IMR-90 (cell line): ENCODE measurements at regions not wholly inside any gene's neighbourhood (a gene's known extent, or its start where the extent isn't known, plus 50 kb on each side); places are given as distances from the start of the nearest gene placed in this dataset.

ENCODE experiments used
- ATAC-seq: fragments of 200-7000 bp; cut with Tn5 transposase; 2 replicates; pipeline ENCODE4 v1.9.1; 2020; ENCODE audit warnings: low read depth, mild to moderate bottlenecking, moderate library complexity
- BruUV-seq: library from RNA; stranded (reverse); fragments of 400-500 nt; replicated peaks from 2 replicates; lab custom pipeline; 2021; lab: Mats Ljungman, UMichigan
- CTCF ChIA-PET: fragments of 300-600 bp; formaldehyde crosslinking; extraction: SDS; loops from one replicate; lab custom pipeline; 2021; ENCODE audit warnings: antibody characterized with exemption; lab: Yijun Ruan, JAX
- POLR2A ChIA-PET: fragments of 300-600 bp; sonication (Branson Sonifier 250); formaldehyde crosslinking; loops from one replicate; lab custom pipeline; 2022; ENCODE audit warnings: antibody characterized with exemption; ENCODE audit not compliant: unreplicated experiment; lab: Charles Lee
- DNase-seq: peaks from one replicate; pipeline ENCODE4 v3.0.0; 2013
- H2AFZ ChIP-seq: replicated peaks from 2 replicates; pipeline ENCODE3; 2013; ENCODE audit warnings: low read length, mild to moderate bottlenecking; ENCODE audit not compliant: poor library complexity
- H2AK5ac ChIP-seq: 2 replicates; pipeline ENCODE4 v1.6.1; 2013; ENCODE audit warnings: low read depth, low read length, inconsistent platforms
- H2AK9ac ChIP-seq: replicated peaks from 2 replicates; pipeline ENCODE3; 2013; ENCODE audit warnings: mild to moderate bottlenecking, low read depth, low read length, moderate library complexity; ENCODE audit not compliant: poor library complexity
- H2BK120ac ChIP-seq: 2 replicates; pipeline ENCODE4 v1.6.1; 2013; ENCODE audit warnings: low read depth, low read length, inconsistent platforms
- H2BK15ac ChIP-seq: 3 replicates; pipeline ENCODE4 v1.6.1; 2013; ENCODE audit warnings: low read depth, low read length, inconsistent platforms
- H2BK20ac ChIP-seq: 2 replicates; pipeline ENCODE4 v1.6.1; 2013; ENCODE audit warnings: low read depth, mild to moderate bottlenecking, inconsistent platforms, low read length, moderate library complexity
- H2BK5ac ChIP-seq: 2 replicates; pipeline ENCODE4 v1.6.1; 2013; ENCODE audit warnings: mild to moderate bottlenecking, low read depth, low read length, inconsistent platforms; ENCODE audit not compliant: poor library complexity, severe bottlenecking
- H3K14ac ChIP-seq: replicated peaks from 2 replicates; pipeline ENCODE4 v1.6.1; 2013; ENCODE audit warnings: low read depth, low read length, inconsistent platforms
- H3K18ac ChIP-seq: 2 replicates; pipeline ENCODE4 v1.6.1; 2013; ENCODE audit warnings: low read depth, low read length, control low read depth
- H3K23ac ChIP-seq: 2 replicates; pipeline ENCODE4 v1.6.1; 2013; ENCODE audit warnings: low read depth, low read length, inconsistent platforms
- H3K27ac ChIP-seq: 2 replicates; pipeline ENCODE4 v1.5.1; 2013; ENCODE audit warnings: mild to moderate bottlenecking, control low read depth, low read length; ENCODE audit not compliant: insufficient read depth
- H3K27me3 ChIP-seq: 2 replicates; pipeline ENCODE4 v1.6.1; 2013; ENCODE audit warnings: low read length; ENCODE audit not compliant: control insufficient read depth, insufficient read depth
- H3K36me3 ChIP-seq: 2 replicates; pipeline ENCODE4 v1.6.1; 2013; ENCODE audit warnings: low read length, mixed read lengths; ENCODE audit not compliant: control insufficient read depth, insufficient read depth
- H3K4ac ChIP-seq: 2 replicates; pipeline ENCODE4 v1.6.1; 2013; ENCODE audit warnings: low read depth, low read length, inconsistent platforms
- H3K4me1 ChIP-seq: 2 replicates; pipeline ENCODE4 v1.6.1; 2013; ENCODE audit warnings: low read length, mixed read lengths; ENCODE audit not compliant: control insufficient read depth, insufficient read depth
- H3K4me2 ChIP-seq: 2 replicates; pipeline ENCODE4 v1.6.1; 2013; ENCODE audit warnings: low read depth, mild to moderate bottlenecking, control low read depth, low read length, moderate library complexity
- H3K4me3 ChIP-seq: 2 replicates; pipeline ENCODE4 v1.5.1; 2013; ENCODE audit warnings: low read depth, mild to moderate bottlenecking, control low read depth, low read length, moderate library complexity; ENCODE audit not compliant: insufficient read depth
- H3K56ac ChIP-seq: 2 replicates; pipeline ENCODE4 v1.6.1; 2013; ENCODE audit warnings: low read length, inconsistent platforms; ENCODE audit not compliant: insufficient read depth; ENCODE audit errors: extremely low read depth
- H3K79me1 ChIP-seq, 2 experiments: 2 replicates each; pipeline ENCODE4 v1.6.1; 2013; ENCODE audit warnings: low read length in 2 of 2, inconsistent platforms in 1 of 2, low read depth in 1 of 2
- H3K9ac ChIP-seq: 2 replicates; pipeline ENCODE4 v1.6.1; 2013; ENCODE audit warnings: low read depth, low read length, control low read depth
- H3K9me1 ChIP-seq: 2 replicates; pipeline ENCODE4 v1.6.1; 2013; ENCODE audit warnings: low read length, inconsistent platforms; ENCODE audit not compliant: insufficient read depth
- H3K9me3 ChIP-seq: 2 replicates; pipeline ENCODE4 v1.6.1; 2013; ENCODE audit warnings: low read length; ENCODE audit not compliant: control insufficient read depth, insufficient read depth
- H4K20me1 ChIP-seq: 2 replicates; pipeline ENCODE4 v1.6.1; 2013; ENCODE audit warnings: low read length, inconsistent platforms; ENCODE audit not compliant: insufficient read depth
- H4K5ac ChIP-seq: 2 replicates; pipeline ENCODE4 v1.6.1; 2013; ENCODE audit warnings: mild to moderate bottlenecking, low read depth, low read length, control low read depth
- H4K8ac ChIP-seq, 2 experiments: 2 replicates each; pipeline ENCODE4 v1.6.1; 2013; ENCODE audit warnings: low read depth in 2 of 2, low read length in 2 of 2, control low read depth in 1 of 2, inconsistent platforms in 1 of 2
- H4K91ac ChIP-seq: 2 replicates; pipeline ENCODE4 v1.6.1; 2013; ENCODE audit warnings: low read depth, low read length, inconsistent platforms; ENCODE audit not compliant: insufficient read depth
- BHLHE40 ChIP-seq: fragments of 150-350 bp; IDR thresholded peaks from 2 replicates; pipeline ENCODE4 v1.6.1; 2016; ENCODE audit warnings: mild to moderate bottlenecking, low read depth, low read length
- CEBPB ChIP-seq: IDR thresholded peaks from 2 replicates; pipeline ENCODE4 v1.6.1; 2012; ENCODE audit warnings: low read depth, low read length, improper control_type of control experiment
- CHD1 ChIP-seq: IDR thresholded peaks from 2 replicates; pipeline ENCODE4 v1.6.1; 2012; ENCODE audit warnings: low read depth, low read length, improper control_type of control experiment
- FOS ChIP-seq: fragments of 150-350 bp; IDR thresholded peaks from 2 replicates; pipeline ENCODE4 v1.6.1; 2016; ENCODE audit warnings: low read depth, low read length
- MAFK ChIP-seq: IDR thresholded peaks from 2 replicates; pipeline ENCODE4 v1.6.1; 2012; ENCODE audit warnings: low read depth, low read length, improper control_type of control experiment
- MAZ ChIP-seq: IDR thresholded peaks from 2 replicates; pipeline ENCODE4 v1.6.1; 2012; ENCODE audit warnings: low read depth, mild to moderate bottlenecking, low read length, improper control_type of control experiment, moderate library complexity, borderline replicate concordance
- MXI1 ChIP-seq: IDR thresholded peaks from 2 replicates; pipeline ENCODE4 v1.6.1; 2012; ENCODE audit warnings: low read depth, mild to moderate bottlenecking, low read length, moderate library complexity, borderline replicate concordance
- NFE2L2 ChIP-seq: fragments of 150-350 bp; IDR thresholded peaks from 2 replicates; pipeline ENCODE4 v1.6.1; 2016; ENCODE audit warnings: low read depth, mild to moderate bottlenecking, low read length
- POLR2A ChIP-seq: IDR thresholded peaks from 2 replicates; pipeline ENCODE4 v1.6.1; 2012; ENCODE audit warnings: mild to moderate bottlenecking, low read depth, low read length
- RAD21 ChIP-seq: IDR thresholded peaks from 2 replicates; pipeline ENCODE4 v1.6.1; 2012; ENCODE audit warnings: low read length, improper control_type of control experiment
- RCOR1 ChIP-seq: IDR thresholded peaks from 2 replicates; pipeline ENCODE4 v1.6.1; 2012; ENCODE audit warnings: mild to moderate bottlenecking, low read length, improper control_type of control experiment; ENCODE audit not compliant: insufficient replicate concordance
- RFX5 ChIP-seq: IDR thresholded peaks from 2 replicates; pipeline ENCODE4 v1.8.0; 2012; ENCODE audit warnings: low read depth, mild to moderate bottlenecking, low read length, moderate library complexity
- SMC3 ChIP-seq: fragments of 150-350 bp; IDR thresholded peaks from 2 replicates; pipeline ENCODE4 v1.6.1; 2016; ENCODE audit warnings: low read depth, mild to moderate bottlenecking, antibody characterized with exemption, low read length, moderate library complexity
- WGBS, 2 experiments: methylation state at CpG; one replicate each; pipeline versions ENCODE4 v1.1.5 to v1.1.7; 2013; ENCODE audit warnings: missing lambda C conversion rate in 2 of 2; ENCODE audit not compliant: insufficient read length in 1 of 2; ENCODE audit errors: extremely low coverage in 2 of 2; 5-methylcytosine and 5-hydroxymethylcytosine counted together
- dilution Hi-C: fragments of 300-500 bp; cut with HindIII; formaldehyde crosslinking; loops from one replicate; pipeline ENCODE4 v1.14.3; 2018; ENCODE audit warnings: low sequenced_read_pairs; ENCODE audit not compliant: unreplicated experiment
- in situ Hi-C: fragments of 300-500 bp; cut with MboI; formaldehyde crosslinking; loops from 3 replicates; pipeline ENCODE4 v1.14.3; 2019; ENCODE audit warnings: low sequenced_read_pairs, inconsistent platforms, mixed read lengths
- intact Hi-C: fragments of 100-400 bp; cut with micrococcal nuclease; formaldehyde crosslinking; loops from 2 replicates; pipeline ENCODE4 v1.10.0; 2022
- TF ChIP-seq, protein P1 (sequence below): fragments of 150-350 bp; IDR thresholded peaks from 2 replicates; pipeline ENCODE4 v1.6.1; 2016; ENCODE audit warnings: low read depth, mild to moderate bottlenecking, low read length, moderate library complexity, borderline replicate concordance
- TF ChIP-seq, protein P2 (sequence below): conservative IDR thresholded peaks from 2 replicates; pipeline ENCODE4 v1.5.1; 2012; ENCODE audit warnings: mild to moderate bottlenecking, low read depth, low read length, improper control_type of control experiment
- TF ChIP-seq, protein P3 (sequence below): fragments of 150-350 bp; IDR thresholded peaks from 2 replicates; pipeline ENCODE4 v1.6.1; 2017; ENCODE audit warnings: mild to moderate bottlenecking, antibody characterized with exemption, low read length, low read depth

DNA sequence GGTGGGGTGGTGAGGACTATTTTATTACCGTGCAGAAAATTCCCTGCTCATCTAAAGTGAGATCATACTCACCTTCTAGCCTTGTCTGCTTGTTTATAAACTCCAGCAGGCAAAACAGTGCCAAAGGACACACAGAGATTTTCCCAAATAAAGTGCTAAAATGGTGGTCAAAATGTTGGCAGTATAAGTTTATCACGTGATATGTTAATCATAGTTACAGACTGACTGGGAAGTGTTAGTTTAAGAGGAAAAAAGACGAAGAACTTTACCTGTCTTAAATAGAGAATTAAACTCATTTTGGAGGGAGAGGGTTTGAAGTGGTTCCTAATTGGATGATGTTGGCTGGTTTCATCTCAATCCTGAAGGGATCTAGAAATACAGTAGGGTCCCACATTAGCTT lies 691.7 kb upstream of the FANCL start:
- TF ChIP-seq NFE2L2, result no peak
- TF ChIP-seq, protein P1, sequence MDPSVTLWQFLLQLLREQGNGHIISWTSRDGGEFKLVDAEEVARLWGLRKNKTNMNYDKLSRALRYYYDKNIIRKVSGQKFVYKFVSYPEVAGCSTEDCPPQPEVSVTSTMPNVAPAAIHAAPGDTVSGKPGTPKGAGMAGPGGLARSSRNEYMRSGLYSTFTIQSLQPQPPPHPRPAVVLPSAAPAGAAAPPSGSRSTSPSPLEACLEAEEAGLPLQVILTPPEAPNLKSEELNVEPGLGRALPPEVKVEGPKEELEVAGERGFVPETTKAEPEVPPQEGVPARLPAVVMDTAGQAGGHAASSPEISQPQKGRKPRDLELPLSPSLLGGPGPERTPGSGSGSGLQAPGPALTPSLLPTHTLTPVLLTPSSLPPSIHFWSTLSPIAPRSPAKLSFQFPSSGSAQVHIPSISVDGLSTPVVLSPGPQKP, result no peak
- no peak for TF ChIP-seq RCOR1
- TF ChIP-seq MAZ, result no peak
- no peak for TF ChIP-seq BHLHE40
- TF ChIP-seq, protein P2, sequence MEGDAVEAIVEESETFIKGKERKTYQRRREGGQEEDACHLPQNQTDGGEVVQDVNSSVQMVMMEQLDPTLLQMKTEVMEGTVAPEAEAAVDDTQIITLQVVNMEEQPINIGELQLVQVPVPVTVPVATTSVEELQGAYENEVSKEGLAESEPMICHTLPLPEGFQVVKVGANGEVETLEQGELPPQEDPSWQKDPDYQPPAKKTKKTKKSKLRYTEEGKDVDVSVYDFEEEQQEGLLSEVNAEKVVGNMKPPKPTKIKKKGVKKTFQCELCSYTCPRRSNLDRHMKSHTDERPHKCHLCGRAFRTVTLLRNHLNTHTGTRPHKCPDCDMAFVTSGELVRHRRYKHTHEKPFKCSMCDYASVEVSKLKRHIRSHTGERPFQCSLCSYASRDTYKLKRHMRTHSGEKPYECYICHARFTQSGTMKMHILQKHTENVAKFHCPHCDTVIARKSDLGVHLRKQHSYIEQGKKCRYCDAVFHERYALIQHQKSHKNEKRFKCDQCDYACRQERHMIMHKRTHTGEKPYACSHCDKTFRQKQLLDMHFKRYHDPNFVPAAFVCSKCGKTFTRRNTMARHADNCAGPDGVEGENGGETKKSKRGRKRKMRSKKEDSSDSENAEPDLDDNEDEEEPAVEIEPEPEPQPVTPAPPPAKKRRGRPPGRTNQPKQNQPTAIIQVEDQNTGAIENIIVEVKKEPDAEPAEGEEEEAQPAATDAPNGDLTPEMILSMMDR, result no peak
- TF ChIP-seq, protein P3, sequence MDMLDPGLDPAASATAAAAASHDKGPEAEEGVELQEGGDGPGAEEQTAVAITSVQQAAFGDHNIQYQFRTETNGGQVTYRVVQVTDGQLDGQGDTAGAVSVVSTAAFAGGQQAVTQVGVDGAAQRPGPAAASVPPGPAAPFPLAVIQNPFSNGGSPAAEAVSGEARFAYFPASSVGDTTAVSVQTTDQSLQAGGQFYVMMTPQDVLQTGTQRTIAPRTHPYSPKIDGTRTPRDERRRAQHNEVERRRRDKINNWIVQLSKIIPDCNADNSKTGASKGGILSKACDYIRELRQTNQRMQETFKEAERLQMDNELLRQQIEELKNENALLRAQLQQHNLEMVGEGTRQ, result no peak
- TF ChIP-seq FOS, result no peak
- TF ChIP-seq CEBPB, result no peak
- no peak for TF ChIP-seq RAD21
- TF ChIP-seq RFX5, result no peak
- TF ChIP-seq MXI1, result no peak
- no peak for TF ChIP-seq MAFK
- TF ChIP-seq CHD1, result no peak
- TF ChIP-seq SMC3, result no peak
- no peak for TF ChIP-seq POLR2A
- Histone ChIP-seq H3K4me2 (no peak overlapping the region), H3K4ac (no peak overlapping the region), H2AFZ (no peak overlapping the region), H2BK15ac (no peak overlapping the region), H4K8ac (no peak overlapping the region), H3K18ac (no peak overlapping the region), H3K4me3 (no peak overlapping the region), H2BK20ac (no peak overlapping the region), H4K20me1 (no peaks in the 10 kb centered on the region), H2BK5ac (no peak overlapping the region), H3K9me3 (no peaks in the 10 kb centered on the region), H3K36me3 (no peaks in the 10 kb centered on the region), H2AK9ac (no peak overlapping the region), H3K27ac (no peak overlapping the region), H3K9ac (no peak overlapping the region), H3K27me3 (no peaks in the 10 kb centered on the region), H4K5ac (no peak overlapping the region), H3K56ac (no peak overlapping the region), H3K23ac (no peak overlapping the region), H4K91ac (no peak overlapping the region), H2BK120ac (no peak overlapping the region), H3K14ac (no peak overlapping the region), H3K9me1 (no peaks in the 10 kb centered on the region), H3K79me1 (no peaks in the 10 kb centered on the region), H3K4me1 (no peaks in the 10 kb centered on the region), H2AK5ac (no peak overlapping the region)
- dilution Hi-C loops, result no loop called here
- no TSS peak for BruUV-seq
- ATAC-seq (no peak), DNase-seq (no peak)
- ChIA-PET CTCF (interaction anchor here (0.7 kb wide), 1 partner anchor 33 kb away, joined by 3 read pairs; no protein-coding TSS in a partner anchor), POLR2A (no interaction called here)
- intact Hi-C loops, result no loop called here
- in situ Hi-C loops, result no loop called here
- WGBS, 2 experiments, result no CpG with 5 or more reads among the region's 3 CpGs
